ENCODE measurements at regions not wholly inside any gene's neighbourhood (a gene's known extent, or its start where the extent isn't known, plus 50 kb on each side); places are given as distances from the start of the nearest gene placed in this dataset.

- Histone ChIP-seq H3K4me3 (ENCODE audit: low read length) (no peak overlapping the region), H3K79me2 (ENCODE audit: low read length) (no peaks in the 10 kb centered on the region), H3K4me2 (ENCODE audit: low read length) (no peak overlapping the region), H2AFZ (ENCODE audit: low read length) (no peak overlapping the region), H4K20me1 (ENCODE audit: low read length) (no peaks in the 10 kb centered on the region), H3K27me3 (ENCODE audit: low read length) (no peaks in the 10 kb centered on the region), H3K36me3 (ENCODE audit: low read depth, low read length) (no peaks in the 10 kb centered on the region), H3K27ac (ENCODE audit: low read length) (no peak overlapping the region), H3K9ac (ENCODE audit: low read length) (no peak overlapping the region), H3K9me2 (replicated peaks; ENCODE audit: low read length) (no peaks in the 10 kb centered on the region), H3K4me1 (ENCODE audit: insufficient read depth, low read length) (no peaks in the 10 kb centered on the region), H3F3A (ENCODE audit: low read length, unreplicated experiment) (no peaks in the 10 kb centered on the region), H3K9me3 (ENCODE audit: low read length) (no peaks in the 10 kb centered on the region)
- CTCF ChIA-PET = no interaction called here
- TF ChIP-seq EZH2 (IDR thresholded peaks at IDR 0.05; ENCODE audit: low read length, unreplicated experiment) (no peak), CTCF (conservative IDR thresholded peaks at IDR 0.05; ENCODE audit: low read depth, low read length) (no peak), EZH2phosphoT487 (IDR thresholded peaks at IDR 0.05; ENCODE audit: borderline replicate concordance, low read length) (no peak)
- no peak for ATAC-seq
- DNase-seq = no peak
- POLR2A ChIA-PET (ENCODE audit: unreplicated experiment) = no interaction called here
- no TSS peak for BruUV-seq (replicated peaks)
- intact Hi-C loops (cut with micrococcal nuclease) = no loop called here
Measured at GRCh38 chr9:108212184-108212583, 643.6 kb downstream of the ACTL7B start.

GRCh38 chr9:108211411-108211955, 644.3 kb downstream of the ACTL7B start:
- DNase-seq = no peak
- H2AFZ ChIP-seq (ENCODE audit: low read length) = no peak overlapping the region
- no peaks in the 10 kb centered on the region for H3K79me2 ChIP-seq (ENCODE audit: low read length)
- H3K9me2 ChIP-seq (replicated peaks; ENCODE audit: low read length) = no peaks in the 10 kb centered on the region
- H4K20me1 ChIP-seq (ENCODE audit: low read length) = no peaks in the 10 kb centered on the region
- POLR2A ChIA-PET (ENCODE audit: unreplicated experiment) = no interaction called here
- no peak overlapping the region for H3K9ac ChIP-seq (ENCODE audit: low read length)
- no peaks in the 10 kb centered on the region for H3F3A ChIP-seq (ENCODE audit: low read length, unreplicated experiment)
- no TSS peak for BruUV-seq (replicated peaks)
- H3K27ac ChIP-seq (ENCODE audit: low read length) = no peak overlapping the region
- no peak overlapping the region for H3K4me3 ChIP-seq (ENCODE audit: low read length)
- H3K4me1 ChIP-seq (ENCODE audit: insufficient read depth, low read length) = no peaks in the 10 kb centered on the region
- CTCF ChIA-PET = no interaction called here
- intact Hi-C loops (cut with micrococcal nuclease) = no loop called here
- ATAC-seq = no peak
- no peaks in the 10 kb centered on the region for H3K27me3 ChIP-seq (ENCODE audit: low read length)
- no peak for TF ChIP-seq EZH2 (IDR thresholded peaks at IDR 0.05; ENCODE audit: low read length, unreplicated experiment)
- no peak for TF ChIP-seq CTCF (conservative IDR thresholded peaks at IDR 0.05; ENCODE audit: low read depth, low read length)
- H3K4me2 ChIP-seq (ENCODE audit: low read length) = no peak overlapping the region
- H3K36me3 ChIP-seq (ENCODE audit: low read depth, low read length) = no peaks in the 10 kb centered on the region
- no peaks in the 10 kb centered on the region for H3K9me3 ChIP-seq (ENCODE audit: low read length)

- ChIA-PET POLR2A (ENCODE audit: unreplicated experiment) (no interaction called here), CTCF (no interaction called here)
- H2AFZ ChIP-seq (ENCODE audit: low read length) = no peak overlapping the region
- DNase-seq (no peak), ATAC-seq (no peak)
- no peak overlapping the region for H3K4me2 ChIP-seq (ENCODE audit: low read length)
- H4K20me1 ChIP-seq (ENCODE audit: low read length) = no peaks in the 10 kb centered on the region
- no peak overlapping the region for H3K27ac ChIP-seq (ENCODE audit: low read length)
- no peaks in the 10 kb centered on the region for H3K27me3 ChIP-seq (ENCODE audit: low read length)
- H3F3A ChIP-seq (ENCODE audit: low read length, unreplicated experiment) = no peaks in the 10 kb centered on the region
- no peak for TF ChIP-seq EZH2 (IDR thresholded peaks at IDR 0.05; ENCODE audit: low read length, unreplicated experiment)
- no peak for TF ChIP-seq EZH2phosphoT487 (IDR thresholded peaks at IDR 0.05; ENCODE audit: borderline replicate concordance, low read length)
- TF ChIP-seq CTCF (conservative IDR thresholded peaks at IDR 0.05; ENCODE audit: low read depth, low read length) = no peak
- no peaks in the 10 kb centered on the region for H3K9me2 ChIP-seq (replicated peaks; ENCODE audit: low read length)
- H3K9me3 ChIP-seq (ENCODE audit: low read length) = no peaks in the 10 kb centered on the region
- no peaks in the 10 kb centered on the region for H3K36me3 ChIP-seq (ENCODE audit: low read depth, low read length)
- no peak overlapping the region for H3K9ac ChIP-seq (ENCODE audit: low read length)
- intact Hi-C loops (cut with micrococcal nuclease) = no loop called here
- no peaks in the 10 kb centered on the region for H3K79me2 ChIP-seq (ENCODE audit: low read length)
- no peak overlapping the region for H3K4me3 ChIP-seq (ENCODE audit: low read length)
- no TSS peak for BruUV-seq (replicated peaks)
- H3K4me1 ChIP-seq (ENCODE audit: insufficient read depth, low read length) = no peaks in the 10 kb centered on the region
Measured at GRCh38 chr9:108209132-108209685, 646.6 kb downstream of the ACTL7B start.
